ENCODE measurements at regions not wholly inside any gene's neighbourhood (a gene's known extent, or its start where the extent isn't known, plus 50 kb on each side); places are given as distances from the start of the nearest gene placed in this dataset.

DNA sequence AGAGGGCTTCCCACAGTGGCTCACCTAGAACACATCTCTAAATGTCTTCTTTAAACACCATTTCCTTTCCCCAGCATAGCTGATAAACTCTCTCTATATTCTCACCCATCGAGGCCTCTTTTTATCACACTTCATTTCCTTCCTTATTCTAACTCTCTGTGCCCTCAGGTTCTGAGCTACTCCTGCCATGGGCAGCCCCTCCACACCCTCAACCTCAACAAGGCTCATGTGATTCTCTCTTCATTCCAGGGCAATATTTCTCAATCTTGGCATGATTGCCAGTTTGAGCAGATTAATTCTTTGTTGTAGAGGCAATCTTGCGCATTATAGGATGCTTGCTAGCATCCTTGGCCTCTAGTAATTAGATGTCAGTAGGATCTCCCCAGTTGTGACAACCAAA is 999.1 kb downstream of the TSN start:
- in situ Hi-C loops (cut with HindIII; ENCODE audit: low sequenced_read_pairs), result no loop called here
- no peak for DNase-seq (ENCODE audit: low read depth, low spot score)
- no peak overlapping the region for H3K4me3 ChIP-seq (ENCODE audit: low read depth, low read length)
- TF ChIP-seq, protein P1, sequence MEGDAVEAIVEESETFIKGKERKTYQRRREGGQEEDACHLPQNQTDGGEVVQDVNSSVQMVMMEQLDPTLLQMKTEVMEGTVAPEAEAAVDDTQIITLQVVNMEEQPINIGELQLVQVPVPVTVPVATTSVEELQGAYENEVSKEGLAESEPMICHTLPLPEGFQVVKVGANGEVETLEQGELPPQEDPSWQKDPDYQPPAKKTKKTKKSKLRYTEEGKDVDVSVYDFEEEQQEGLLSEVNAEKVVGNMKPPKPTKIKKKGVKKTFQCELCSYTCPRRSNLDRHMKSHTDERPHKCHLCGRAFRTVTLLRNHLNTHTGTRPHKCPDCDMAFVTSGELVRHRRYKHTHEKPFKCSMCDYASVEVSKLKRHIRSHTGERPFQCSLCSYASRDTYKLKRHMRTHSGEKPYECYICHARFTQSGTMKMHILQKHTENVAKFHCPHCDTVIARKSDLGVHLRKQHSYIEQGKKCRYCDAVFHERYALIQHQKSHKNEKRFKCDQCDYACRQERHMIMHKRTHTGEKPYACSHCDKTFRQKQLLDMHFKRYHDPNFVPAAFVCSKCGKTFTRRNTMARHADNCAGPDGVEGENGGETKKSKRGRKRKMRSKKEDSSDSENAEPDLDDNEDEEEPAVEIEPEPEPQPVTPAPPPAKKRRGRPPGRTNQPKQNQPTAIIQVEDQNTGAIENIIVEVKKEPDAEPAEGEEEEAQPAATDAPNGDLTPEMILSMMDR (IDR thresholded peaks at IDR 0.05; ENCODE audit: low read depth, low read length), result no peak

DNA sequence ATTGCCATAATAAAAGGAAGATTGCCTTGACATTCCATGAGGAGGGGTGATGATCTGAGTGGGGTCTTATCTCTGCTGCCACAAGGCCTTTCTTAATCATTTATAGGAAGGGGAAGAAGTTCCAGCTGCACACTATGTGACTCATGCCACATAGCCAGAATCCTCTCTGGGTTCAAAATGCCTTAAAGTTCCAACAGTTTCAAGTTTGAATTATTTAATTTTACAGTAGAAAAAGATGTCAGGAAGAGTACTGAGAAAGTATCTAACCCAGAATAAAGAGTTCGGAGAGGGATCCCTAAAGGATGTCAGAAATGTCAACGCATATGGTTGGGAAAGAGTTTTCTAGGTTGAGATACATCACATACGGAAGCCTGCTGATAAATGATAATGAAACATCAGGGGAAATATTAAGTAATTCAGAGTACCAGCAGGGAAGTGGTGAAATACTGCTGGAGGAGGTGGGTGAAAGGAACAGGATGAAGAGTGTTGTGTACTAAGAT is 999.9 kb downstream of the TSN start:
- TF ChIP-seq, protein P1 (IDR thresholded peaks at IDR 0.05; ENCODE audit: low read depth, low read length), result no peak
- in situ Hi-C loops (cut with HindIII; ENCODE audit: low sequenced_read_pairs), result no loop called here
- no peak for DNase-seq (ENCODE audit: low read depth, low spot score)
- no peak overlapping the region for H3K4me3 ChIP-seq (ENCODE audit: low read depth, low read length)

DNA sequence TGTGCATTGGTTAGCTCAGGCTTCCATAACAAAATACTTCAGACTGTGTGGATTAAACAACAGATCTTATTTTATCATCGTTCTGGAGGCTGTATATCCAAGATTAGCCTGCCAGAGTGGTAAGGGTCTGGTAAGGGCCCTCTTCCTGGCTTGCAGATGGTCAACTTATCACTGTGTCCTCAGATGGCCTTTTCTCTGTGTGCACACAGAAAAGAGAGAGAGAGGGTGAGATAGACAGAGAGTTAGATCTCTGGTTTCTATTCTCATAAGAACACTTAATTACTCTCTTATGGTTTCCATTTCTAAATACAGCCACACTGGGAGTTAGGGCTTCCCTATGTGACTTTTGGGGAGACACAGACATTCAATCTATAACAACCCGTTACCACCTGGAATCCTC is 1003.5 kb downstream of the TSN start:
- in situ Hi-C loops (cut with HindIII; ENCODE audit: low sequenced_read_pairs), result no loop called here
- DNase-seq (ENCODE audit: low read depth, low spot score), result no peak
- H3K4me3 ChIP-seq (ENCODE audit: low read depth, low read length), result no peak overlapping the region
- TF ChIP-seq, protein P1 (IDR thresholded peaks at IDR 0.05; ENCODE audit: low read depth, low read length), result no peak

DNA sequence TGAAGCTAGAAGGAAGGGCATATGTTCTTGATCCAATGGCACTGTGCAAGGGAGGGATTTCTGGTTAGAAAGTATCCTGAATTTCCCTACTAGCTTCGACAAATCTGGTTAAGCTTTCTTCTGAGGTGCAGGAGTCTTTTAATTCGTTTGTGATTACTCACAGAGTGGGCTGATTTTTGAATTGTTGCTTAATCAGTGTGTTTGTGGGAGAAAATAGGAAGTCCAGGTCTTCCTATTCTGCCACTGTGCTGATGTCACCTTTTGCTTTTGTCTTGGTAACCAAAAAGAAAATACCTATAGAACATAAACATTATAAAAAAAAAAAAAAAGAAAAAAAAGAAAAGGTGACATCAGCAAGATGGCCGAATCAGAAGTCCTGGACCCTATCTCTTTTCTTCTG is 1008.6 kb downstream of the TSN start:
- no peak for DNase-seq (ENCODE audit: low read depth, low spot score)
- H3K4me3 ChIP-seq (ENCODE audit: low read depth, low read length), result no peak overlapping the region
- TF ChIP-seq, protein P1 (IDR thresholded peaks at IDR 0.05; ENCODE audit: low read depth, low read length), result no peak
- in situ Hi-C loops (cut with HindIII; ENCODE audit: low sequenced_read_pairs), result no loop called here

DNA sequence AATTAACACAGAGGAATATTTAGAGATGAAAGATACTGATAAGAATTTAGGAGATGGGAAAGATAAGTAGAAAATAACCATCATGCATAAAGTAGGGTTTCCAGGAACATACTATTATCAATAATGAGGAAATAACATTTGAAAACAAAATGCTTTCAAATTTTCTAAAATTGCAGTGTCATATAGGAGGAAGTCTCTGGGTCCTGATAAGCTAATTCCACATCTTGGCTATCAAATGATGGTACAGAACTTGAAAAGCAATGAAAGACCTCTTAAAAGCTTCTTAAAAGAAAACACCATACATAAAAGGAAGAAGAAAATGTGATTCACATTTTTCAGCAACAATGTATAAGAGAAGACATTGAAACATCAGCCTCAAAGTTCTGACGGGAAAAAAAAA is 1024.8 kb downstream of the TSN start:
- TF ChIP-seq, protein P1 (IDR thresholded peaks at IDR 0.05; ENCODE audit: low read depth, low read length), result no peak
- DNase-seq (ENCODE audit: low read depth, low spot score), result no peak
- in situ Hi-C loops (cut with HindIII; ENCODE audit: low sequenced_read_pairs), result no loop called here
- no peak overlapping the region for H3K4me3 ChIP-seq (ENCODE audit: low read depth, low read length)

DNA sequence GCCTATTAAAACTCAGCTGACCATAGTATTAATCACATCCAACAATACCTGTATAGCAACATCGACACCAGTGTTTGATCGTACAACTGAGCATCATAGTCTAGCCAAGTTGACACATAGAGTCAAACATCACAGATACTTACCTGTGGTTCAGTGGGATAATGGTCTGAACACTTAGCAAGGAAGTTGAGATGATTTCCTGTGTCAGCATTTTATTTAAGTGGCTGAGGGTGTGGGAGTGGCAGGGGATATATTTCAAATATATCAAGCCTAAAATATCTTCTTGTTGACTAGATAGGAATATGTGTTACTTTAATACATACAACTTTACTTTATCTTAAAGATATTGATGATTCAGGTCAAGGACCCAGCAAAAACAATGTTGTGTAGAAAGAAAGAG is 1038.6 kb downstream of the TSN start:
- H3K4me3 ChIP-seq (ENCODE audit: low read depth, low read length), result no peak overlapping the region
- TF ChIP-seq, protein P1 (IDR thresholded peaks at IDR 0.05; ENCODE audit: low read depth, low read length), result no peak
- DNase-seq (ENCODE audit: low read depth, low spot score), result no peak
- in situ Hi-C loops (cut with HindIII; ENCODE audit: low sequenced_read_pairs), result no loop called here

DNA sequence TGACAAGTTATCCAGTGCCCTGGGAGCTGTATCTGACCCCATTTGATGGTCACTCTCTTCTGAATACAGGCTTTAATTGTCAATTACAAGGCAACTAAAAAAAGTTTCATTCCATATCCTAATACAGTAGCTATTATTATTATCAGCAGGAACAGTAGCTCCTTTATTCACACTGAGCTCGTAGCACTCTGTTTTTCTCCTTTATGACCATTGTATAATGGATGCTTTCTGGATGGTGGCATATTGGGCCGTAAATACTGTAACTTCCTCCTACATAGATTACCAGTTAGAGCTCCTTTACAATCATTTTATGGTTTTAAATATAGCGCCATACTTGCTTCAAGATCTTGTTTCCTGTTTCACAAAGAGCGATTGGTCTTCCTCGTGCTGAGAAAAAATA is 1040.3 kb downstream of the TSN start:
- DNase-seq (ENCODE audit: low read depth, low spot score), result no peak
- no peak overlapping the region for H3K4me3 ChIP-seq (ENCODE audit: low read depth, low read length)
- TF ChIP-seq, protein P1 (IDR thresholded peaks at IDR 0.05; ENCODE audit: low read depth, low read length), result no peak
- in situ Hi-C loops (cut with HindIII; ENCODE audit: low sequenced_read_pairs), result no loop called here

Measured in astrocyte of the spinal cord (primary cell).